HG03571 (cell line): ENCODE measurements at regions not wholly inside any gene's neighbourhood (a gene's known extent, or its start where the extent isn't known, plus 50 kb on each side); places are given as distances from the start of the nearest gene placed in this dataset.

ENCODE experiments used
- ATAC-seq: cut with Tn5 transposase; IDR thresholded peaks from one replicate; pipeline ENCODE4 v1.9.1; 2021; ENCODE audit not compliant: unreplicated experiment

DNA sequence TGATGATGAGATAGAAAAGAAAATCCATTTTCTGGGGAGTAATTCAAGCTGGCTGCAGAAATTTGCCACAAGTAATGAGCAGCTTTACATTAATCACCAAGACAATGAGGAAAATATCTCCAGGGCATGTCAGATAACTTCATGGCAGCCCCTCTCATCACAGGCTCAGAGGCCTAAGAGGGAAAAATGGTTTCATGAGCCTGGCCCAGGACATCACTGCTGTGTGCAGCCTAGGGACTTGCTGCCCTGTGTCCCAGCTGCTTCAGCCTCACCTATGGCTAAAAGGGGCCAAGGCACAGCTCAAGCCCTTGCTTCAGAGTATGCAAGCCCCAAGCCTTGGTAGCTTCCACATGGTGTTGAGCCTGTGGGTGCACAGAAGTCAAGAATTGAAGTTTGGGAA, 161.7 kb downstream of the OPA1 start:
- no peak for ATAC-seq

DNA sequence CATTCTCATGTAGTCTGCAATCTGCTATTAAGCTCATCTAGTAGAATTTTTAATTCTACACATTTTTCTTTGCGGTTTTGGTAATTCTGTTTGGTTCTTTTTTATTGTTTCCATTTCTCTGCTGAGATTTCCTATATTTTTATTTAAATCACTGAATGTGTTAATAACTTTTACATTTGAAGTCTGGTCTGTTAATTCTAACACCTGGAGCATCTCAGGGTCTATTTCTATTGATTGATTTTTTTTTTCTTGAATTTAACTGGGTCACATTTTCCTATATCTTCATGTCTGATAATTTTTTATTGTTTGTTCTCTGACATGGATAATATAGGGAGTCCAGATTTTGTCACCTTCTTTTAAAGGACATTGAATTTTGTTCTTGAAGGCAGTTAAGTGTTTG, 163.5 kb downstream of the OPA1 start:
- ATAC-seq, result no peak

GRCh38 chr3:193757457-193757856, 164.4 kb downstream of the OPA1 start:
- ATAC-seq, result no peak

- ATAC-seq, result no peak
Measured at GRCh38 chr3:193761969-193762368, 169.0 kb downstream of the OPA1 start.

DNA sequence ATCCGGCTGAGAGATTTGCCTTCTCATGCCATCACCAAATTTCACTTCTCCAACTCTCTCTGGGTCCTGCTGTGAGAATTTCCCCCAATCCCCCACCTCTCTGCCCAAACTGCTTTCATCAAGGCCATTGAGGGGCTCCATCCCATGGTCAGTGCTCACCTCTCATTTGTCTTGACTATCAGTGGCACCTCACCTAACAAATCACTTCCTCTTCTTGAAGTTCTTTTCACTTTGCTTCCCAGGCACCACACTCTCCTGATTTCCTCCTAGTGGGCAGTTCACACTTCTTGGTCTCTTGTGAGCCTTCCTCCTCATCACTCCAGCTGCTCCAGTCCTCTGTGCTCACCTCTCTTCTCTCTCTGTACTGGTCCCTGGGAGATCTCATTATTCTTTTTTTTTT, 169.6 kb downstream of the OPA1 start:
- ATAC-seq, result no peak

DNA sequence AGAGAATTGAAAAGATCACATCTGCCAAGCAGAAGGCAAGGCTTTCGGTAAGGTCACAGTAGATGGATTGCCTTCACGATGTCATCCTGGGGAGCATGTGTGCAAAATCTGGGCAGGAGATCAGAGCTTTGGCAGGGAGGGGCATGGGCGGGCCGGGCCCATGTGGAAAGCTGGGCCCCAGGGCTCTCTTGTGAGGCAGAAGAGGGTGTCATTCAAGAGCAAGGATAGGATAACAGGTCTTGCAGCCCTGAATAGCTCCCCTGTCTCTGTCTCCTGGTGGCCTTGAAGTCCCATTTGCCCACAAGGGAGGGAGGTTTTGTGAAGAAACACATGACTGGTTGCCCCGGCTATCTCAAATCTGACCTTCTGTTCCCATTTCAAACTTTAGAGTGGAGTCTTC, 172.0 kb downstream of the OPA1 start:
- ATAC-seq, result no peak

GRCh38 chr3:193767353-193768069, 174.5 kb downstream of the OPA1 start:
- ATAC-seq, result no peak

DNA sequence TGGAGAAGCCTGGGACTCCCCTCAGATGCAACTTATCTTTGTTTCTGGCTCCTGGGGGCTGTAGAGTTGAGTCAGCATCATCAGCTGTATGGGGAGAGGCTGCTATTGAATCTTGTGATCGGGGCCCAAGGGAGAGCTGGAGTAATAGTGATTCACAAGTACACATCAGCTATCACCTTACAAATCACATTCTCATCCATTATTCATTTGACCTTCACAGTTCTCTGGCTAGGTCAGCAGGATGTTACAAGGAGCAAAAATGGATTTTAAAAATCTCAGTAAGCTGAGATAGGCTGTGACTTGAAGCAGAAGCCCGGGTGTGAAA, 175.0 kb downstream of the OPA1 start:
- ATAC-seq, result no peak

DNA sequence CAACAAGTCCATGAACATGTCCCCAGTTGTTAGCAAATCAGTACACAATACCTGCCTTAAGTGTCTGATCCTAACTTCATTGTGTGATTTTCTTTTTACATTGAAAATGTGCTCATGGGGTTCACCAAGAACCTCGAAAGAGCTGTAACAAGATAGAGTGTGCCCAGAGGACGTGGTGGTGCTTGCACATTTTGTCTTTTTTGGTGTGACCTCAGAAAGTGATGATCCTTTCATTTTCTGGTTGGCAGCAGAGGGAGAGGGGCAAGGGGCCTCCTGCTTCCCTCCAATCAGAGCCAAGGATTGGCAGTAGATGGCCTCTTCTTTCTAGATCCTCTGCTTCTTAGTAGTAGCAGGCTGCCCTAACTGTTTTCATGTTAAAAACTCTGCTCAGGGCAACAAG, 176.4 kb downstream of the OPA1 start:
- no peak for ATAC-seq

- ATAC-seq, result no peak
Measured at GRCh38 chr3:193771011-193771652, 178.1 kb downstream of the OPA1 start.

DNA sequence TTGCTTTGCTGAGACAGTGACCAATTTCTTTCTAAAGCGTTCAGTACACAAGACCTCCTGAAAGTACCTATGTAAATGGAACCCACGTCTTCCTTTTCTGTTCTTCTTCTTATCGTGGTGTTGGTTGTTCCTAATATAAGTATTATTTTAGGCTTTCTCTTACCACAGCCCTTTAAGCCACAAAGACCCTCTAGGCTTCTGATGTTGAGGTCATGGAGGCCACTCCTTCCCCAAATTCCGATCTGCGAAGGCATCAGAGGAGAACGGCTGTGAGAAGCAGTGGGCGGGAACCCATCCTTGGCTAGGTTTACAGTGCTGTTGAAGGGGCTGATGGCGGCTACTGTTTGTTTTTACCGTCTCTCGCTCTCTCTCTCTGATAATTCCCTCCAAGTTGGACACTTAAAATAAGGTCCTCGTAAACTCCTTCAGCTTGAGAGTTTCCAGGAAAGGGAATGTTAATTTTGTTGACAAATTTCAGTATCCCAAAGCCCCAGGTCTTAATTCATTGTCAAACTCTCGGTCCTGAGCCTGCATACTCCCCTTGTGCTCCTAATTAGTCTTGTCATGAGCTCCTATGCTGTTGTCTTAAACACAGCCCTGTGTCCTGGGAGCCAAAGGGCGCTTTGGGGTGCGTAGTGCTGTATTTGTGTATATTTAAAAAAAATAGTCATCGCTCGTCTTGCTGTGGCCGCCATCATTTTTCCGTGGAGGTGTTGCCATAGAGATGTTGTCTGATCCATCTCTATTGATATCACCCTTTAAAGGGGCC, 178.8 kb downstream of the OPA1 start:
- ATAC-seq, result no peak

GRCh38 chr3:193772422-193772763, 179.4 kb downstream of the OPA1 start:
- no peak for ATAC-seq

- no peak for ATAC-seq
Measured at GRCh38 chr3:193773266-193774220, 180.5 kb downstream of the OPA1 start.

DNA sequence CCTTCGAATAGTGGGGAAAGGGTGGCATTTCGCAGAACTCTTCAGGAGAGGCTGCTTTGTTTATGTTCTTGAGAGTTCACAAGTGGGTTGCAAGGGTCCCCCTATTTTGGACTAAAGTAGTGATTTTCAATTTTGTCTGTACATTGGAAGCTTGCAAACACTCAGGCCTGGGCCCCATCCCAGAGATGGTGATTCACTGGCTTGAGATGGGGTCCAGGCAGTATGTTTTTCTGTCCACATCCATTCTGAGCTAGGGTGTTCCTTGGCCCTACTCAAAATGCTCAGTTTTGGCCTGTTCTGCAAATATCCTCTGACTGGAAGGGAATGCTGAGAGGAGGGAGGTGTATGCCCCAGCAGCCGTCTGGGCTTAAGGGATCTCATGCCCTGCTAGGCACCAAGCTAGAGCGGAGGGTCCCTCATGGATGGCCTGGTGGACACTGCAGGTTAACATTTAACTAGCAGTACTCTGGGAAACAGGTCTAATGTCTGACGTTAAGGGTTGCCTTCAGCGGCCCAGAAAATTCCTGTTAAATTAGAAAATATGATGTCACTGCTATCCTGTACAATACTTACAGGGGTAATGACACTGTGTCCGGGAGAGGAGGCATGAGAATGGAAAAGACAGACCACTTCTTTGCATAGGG, 181.4 kb downstream of the OPA1 start:
- ATAC-seq, result no peak

DNA sequence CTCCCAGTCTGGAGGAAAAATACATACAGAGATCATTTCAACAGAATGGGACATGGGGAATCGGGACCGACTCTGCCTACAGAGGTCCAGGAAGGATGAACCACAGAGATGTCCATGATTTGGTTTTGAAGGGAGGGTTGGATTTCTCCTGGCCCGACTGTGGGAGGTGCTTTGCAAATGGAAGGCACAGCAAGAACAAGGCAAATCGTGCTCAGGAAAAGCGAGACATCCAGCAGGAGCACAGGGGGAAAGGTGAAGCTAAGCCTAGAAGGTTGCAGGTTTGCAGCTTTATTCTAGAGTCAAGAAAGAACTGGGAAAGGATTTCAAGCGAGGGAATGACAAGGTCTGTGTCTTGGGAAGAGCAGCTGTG, 181.9 kb downstream of the OPA1 start:
- no peak for ATAC-seq

DNA sequence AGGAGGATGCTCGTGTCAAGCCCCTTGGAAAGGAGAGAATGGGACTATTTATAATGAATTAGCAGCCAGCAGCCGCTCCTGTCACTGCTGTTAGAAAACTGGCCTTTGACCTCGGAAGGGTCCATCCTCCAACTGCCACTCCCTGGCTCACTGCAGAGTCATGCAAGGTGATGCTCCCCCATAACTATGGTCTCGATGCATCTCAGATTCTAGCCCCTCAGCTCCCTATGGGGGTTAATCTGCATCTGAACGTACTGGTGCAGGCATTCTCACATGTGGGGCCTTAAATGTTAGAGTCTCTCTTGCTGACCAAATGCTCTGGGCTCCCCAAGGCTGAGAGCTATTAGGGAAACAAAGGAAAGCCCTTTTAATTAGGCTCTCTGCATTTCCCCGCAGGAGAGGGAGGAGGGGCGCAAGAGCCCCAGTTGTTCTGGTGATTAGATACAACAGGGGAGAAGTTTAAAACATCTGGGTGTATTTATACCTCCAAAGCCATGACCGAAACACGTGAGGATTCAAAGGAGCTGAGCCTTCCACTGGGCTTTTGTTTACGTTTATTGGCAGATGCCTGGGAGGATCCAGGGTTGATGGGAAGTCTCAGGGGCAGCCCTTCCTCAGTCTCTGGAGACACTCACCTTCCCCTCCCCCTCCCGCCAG, 182.5 kb downstream of the OPA1 start:
- no peak for ATAC-seq

DNA sequence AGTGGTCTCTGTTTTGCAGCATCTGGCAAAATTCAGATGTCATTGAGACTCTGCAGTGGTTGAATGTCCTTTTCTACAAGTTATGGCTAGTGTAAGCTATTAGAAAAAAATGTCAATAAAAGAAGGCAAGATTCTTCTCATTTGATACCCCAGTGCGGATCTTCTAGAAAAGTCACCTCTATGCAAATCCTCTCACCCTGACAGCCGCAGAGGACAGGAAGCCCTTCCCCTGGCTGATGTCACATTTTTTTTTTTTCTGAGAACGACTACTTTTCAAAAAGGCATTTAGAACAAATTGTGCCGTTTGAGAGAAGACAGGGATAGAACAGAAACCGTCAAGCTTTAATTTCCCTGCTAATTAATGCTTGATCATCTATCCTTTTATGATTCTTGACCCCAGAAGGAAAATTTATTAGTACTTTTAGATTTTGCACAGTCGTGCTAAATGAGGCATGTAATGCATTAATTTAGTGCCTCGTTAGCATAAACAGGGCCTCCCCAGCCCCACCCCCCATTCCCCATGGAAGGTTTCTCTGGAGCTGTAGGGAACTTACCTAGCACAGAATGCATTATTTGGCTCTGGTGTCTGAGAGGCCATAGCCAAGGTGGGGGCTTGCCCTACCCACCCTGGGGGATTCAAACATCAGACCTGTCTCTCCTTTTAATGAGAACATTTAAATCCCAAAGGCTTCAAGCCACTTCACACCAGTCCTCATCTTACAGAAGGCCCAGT, 183.8 kb downstream of the OPA1 start:
- no peak for ATAC-seq

GRCh38 chr3:193777524-193777923, 184.5 kb downstream of the OPA1 start:
- no peak for ATAC-seq

DNA sequence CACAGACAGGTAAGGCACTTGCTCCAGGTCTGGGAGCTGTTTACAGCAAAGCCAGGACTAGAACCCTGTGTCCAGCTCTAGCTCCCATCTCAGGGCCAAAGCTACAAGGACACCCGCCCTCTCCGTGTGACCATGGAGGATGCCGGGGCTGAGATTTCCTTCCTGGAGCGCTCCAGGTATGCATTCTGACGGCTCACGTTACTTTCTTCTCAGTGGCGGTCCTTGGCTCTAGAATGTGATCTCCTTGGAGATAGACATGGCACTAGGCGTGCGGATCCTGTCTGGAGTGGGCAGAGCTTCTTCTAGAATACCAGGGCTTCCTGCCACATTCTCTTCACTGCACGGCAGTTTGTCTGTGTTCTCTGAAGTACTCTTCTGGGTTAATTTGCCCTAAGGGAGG, 185.7 kb downstream of the OPA1 start:
- ATAC-seq, result no peak

DNA sequence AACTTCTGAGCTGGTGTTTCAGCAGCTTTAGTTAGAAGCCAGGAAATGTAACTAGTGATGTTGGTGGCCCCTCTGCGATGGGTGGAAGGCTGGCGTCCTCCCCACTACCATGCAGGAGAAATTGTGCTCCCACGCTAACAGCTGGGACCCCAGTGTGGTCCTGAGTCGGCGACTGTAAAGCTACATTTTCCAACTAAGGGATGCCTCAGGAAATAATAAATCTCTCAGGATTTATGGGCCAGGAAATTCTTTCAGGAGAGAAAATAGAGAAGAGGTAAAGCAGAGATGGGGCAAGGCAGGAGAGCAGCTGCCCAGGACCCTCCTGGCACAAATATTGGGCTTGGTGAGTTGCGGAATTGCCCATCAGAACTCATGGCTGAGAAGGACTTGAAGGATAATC, 186.9 kb downstream of the OPA1 start:
- ATAC-seq, result no peak
